ENCODE measurements at regions not wholly inside any gene's neighbourhood (a gene's known extent, or its start where the extent isn't known, plus 50 kb on each side); places are given as distances from the start of the nearest gene placed in this dataset.

DNA sequence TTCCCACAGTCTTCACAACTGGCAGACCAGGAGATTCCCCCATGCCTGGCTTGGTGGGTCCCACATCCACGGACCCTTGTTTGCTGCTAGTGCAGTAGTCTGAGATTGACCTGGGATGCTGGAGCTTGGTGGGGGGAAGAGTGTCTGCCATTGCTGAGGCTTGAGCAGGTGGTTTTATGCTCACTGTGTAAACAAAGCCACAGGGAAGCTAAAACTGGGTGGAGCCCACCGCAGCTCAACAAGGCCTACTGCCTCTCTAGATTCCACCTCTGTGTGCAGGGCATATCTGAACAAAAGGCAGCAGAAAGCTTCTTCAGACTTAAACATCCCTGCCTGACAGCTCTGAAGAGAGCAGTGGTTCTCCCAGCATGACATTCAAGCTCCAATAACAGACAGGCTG, 177.3 kb upstream of the ETV3 start:
- Mint-ChIP-seq H3K36me3 (no peaks in the 10 kb centered on the region), H3K4me3 (no peak overlapping the region), H3K27me3 (ENCODE audit: low read depth in 3 of 3) (peaks cover 2 to 9% (median 3%) of the 10 kb centered on the region in 3 donors), H3K9me3 (peaks cover 23 to 42% (median 40%) of the 10 kb centered on the region in 7 donors), H3K27ac (no peak overlapping the region), H3K4me1 (peaks cover 3% of the 10 kb centered on the region)
- DNase-seq: no peak
- H2AFZ ChIP-seq (ENCODE audit: insufficient read depth, low read depth, low read length, poor library complexity, severe bottlenecking): no peak overlapping the region
- no peak overlapping the region for H3K4me2 ChIP-seq (replicated peaks; ENCODE audit: extremely low read depth, low read length, poor library complexity, severe bottlenecking)
- WGBS (ENCODE audit: insufficient coverage): 100% methylated on average over 2 of the region's 2 CpGs
- H3K36me3 ChIP-seq (replicated peaks in 1 of 2; ENCODE audit: control insufficient read depth in 1 of 2, insufficient read depth in 2 of 2, low read length in 2 of 2): no peaks in the 10 kb centered on the region
- H3K9ac ChIP-seq (ENCODE audit: insufficient read depth, low read length, poor library complexity, severe bottlenecking): no peak overlapping the region
- intact Hi-C loops (cut with micrococcal nuclease): no loop called here
- H3K9me3 ChIP-seq (replicated peaks in 1 of 2; ENCODE audit: control insufficient read depth in 1 of 2, insufficient read depth in 1 of 2, low read length in 2 of 2): peaks cover 14 to 22% of the 10 kb centered on the region in 2 donors
- TF ChIP-seq, protein P1, sequence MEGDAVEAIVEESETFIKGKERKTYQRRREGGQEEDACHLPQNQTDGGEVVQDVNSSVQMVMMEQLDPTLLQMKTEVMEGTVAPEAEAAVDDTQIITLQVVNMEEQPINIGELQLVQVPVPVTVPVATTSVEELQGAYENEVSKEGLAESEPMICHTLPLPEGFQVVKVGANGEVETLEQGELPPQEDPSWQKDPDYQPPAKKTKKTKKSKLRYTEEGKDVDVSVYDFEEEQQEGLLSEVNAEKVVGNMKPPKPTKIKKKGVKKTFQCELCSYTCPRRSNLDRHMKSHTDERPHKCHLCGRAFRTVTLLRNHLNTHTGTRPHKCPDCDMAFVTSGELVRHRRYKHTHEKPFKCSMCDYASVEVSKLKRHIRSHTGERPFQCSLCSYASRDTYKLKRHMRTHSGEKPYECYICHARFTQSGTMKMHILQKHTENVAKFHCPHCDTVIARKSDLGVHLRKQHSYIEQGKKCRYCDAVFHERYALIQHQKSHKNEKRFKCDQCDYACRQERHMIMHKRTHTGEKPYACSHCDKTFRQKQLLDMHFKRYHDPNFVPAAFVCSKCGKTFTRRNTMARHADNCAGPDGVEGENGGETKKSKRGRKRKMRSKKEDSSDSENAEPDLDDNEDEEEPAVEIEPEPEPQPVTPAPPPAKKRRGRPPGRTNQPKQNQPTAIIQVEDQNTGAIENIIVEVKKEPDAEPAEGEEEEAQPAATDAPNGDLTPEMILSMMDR (IDR thresholded peaks at IDR 0.05): no peak
- no peaks in the 10 kb centered on the region for H4K20me1 ChIP-seq (ENCODE audit: insufficient read depth, low read length)
- H3K4me1 ChIP-seq (ENCODE audit: control insufficient read depth in 1 of 2, insufficient read depth in 2 of 2, low read length in 2 of 2): peaks cover 0 to 4% of the 10 kb centered on the region in 2 donors
- peaks cover 0 to 2% of the 10 kb centered on the region in 2 donors for H3K27me3 ChIP-seq (ENCODE audit: control insufficient read depth in 2 of 2, insufficient read depth in 2 of 2, low read length in 2 of 2)
- H3K4me3 ChIP-seq (replicated peaks in 1 of 3; ENCODE audit: low read depth in 2 of 3, low read length in 3 of 3): no peak overlapping the region
- no peak overlapping the region for H3K27ac ChIP-seq (ENCODE audit: low read depth in 1 of 2, low read length in 2 of 2)
- H3K79me2 ChIP-seq (ENCODE audit: insufficient read depth, low read length): no peaks in the 10 kb centered on the region

DNA sequence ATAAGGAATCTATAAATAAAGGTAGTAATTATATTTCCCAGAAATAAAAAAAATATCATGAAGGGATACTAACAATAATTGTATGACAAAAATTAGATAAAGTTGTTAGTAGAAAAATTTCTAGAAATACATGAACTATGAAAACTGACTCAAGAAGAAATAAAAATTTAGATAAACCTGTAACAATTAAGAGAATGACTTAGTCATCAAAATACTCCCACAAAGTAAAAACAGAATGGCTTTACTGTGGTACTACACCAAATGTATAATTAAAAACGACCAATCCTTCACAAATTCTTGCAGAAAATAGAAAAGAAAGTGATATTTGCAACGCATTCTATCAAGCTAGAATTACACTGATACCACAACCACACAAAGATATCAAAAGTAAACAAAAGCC, 176.2 kb upstream of the ETV3 start:
- Histone ChIP-seq H3K27ac (ENCODE audit: low read depth in 1 of 2, low read length in 2 of 2) (no peak overlapping the region), H4K20me1 (ENCODE audit: insufficient read depth, low read length) (no peaks in the 10 kb centered on the region), H2AFZ (ENCODE audit: insufficient read depth, low read depth, low read length, poor library complexity, severe bottlenecking) (no peak overlapping the region), H3K4me3 (replicated peaks in 1 of 3; ENCODE audit: low read depth in 2 of 3, low read length in 3 of 3) (no peak overlapping the region), H3K9ac (ENCODE audit: insufficient read depth, low read length, poor library complexity, severe bottlenecking) (no peak overlapping the region), H3K27me3 (ENCODE audit: control insufficient read depth in 2 of 2, insufficient read depth in 2 of 2, low read length in 2 of 2) (peaks cover 0 to 2% of the 10 kb centered on the region in 2 donors), H3K36me3 (replicated peaks in 1 of 2; ENCODE audit: control insufficient read depth in 1 of 2, insufficient read depth in 2 of 2, low read length in 2 of 2) (no peaks in the 10 kb centered on the region), H3K9me3 (replicated peaks in 1 of 2; ENCODE audit: control insufficient read depth in 1 of 2, insufficient read depth in 1 of 2, low read length in 2 of 2) (peaks cover 9 to 16% of the 10 kb centered on the region in 2 donors), H3K4me1 (ENCODE audit: control insufficient read depth in 1 of 2, insufficient read depth in 2 of 2, low read length in 2 of 2) (peaks cover 0 to 4% of the 10 kb centered on the region in 2 donors), H3K79me2 (ENCODE audit: insufficient read depth, low read length) (no peaks in the 10 kb centered on the region), H3K4me2 (replicated peaks; ENCODE audit: extremely low read depth, low read length, poor library complexity, severe bottlenecking) (no peak overlapping the region)
- DNase-seq: no peak
- Mint-ChIP-seq H3K4me3 (no peak overlapping the region), H3K4me1 (peaks cover 3% of the 10 kb centered on the region), H3K27me3 (ENCODE audit: low read depth in 3 of 3) (peaks cover 2 to 13% (median 3%) of the 10 kb centered on the region in 3 donors), H3K27ac (no peak overlapping the region), H3K9me3 (peaks cover 19 to 33% (median 30%) of the 10 kb centered on the region in 7 donors), H3K36me3 (no peaks in the 10 kb centered on the region)
- TF ChIP-seq, protein P1 (IDR thresholded peaks at IDR 0.05): no peak
- intact Hi-C loops (cut with micrococcal nuclease): no loop called here
- no CpG with 5 or more reads among the region's 2 CpGs for whole genome bisulfite sequencing (ENCODE audit: insufficient coverage)

Data from CD14-positive monocyte (primary cell).